ENCODE measurements at regions not wholly inside any gene's neighbourhood (a gene's known extent, or its start where the extent isn't known, plus 50 kb on each side); places are given as distances from the start of the nearest gene placed in this dataset.

- TF ChIP-seq ZNF274 (IDR thresholded peaks at IDR 0.05; ENCODE audit: low read depth, low read length) = no peak
- no peak overlapping the region for H3K4me3 ChIP-seq (ENCODE audit: low read length)
These were observed 290.3 kb upstream of the ID2 start for GRCh38 chr2:8391584-8391983.

GRCh38 chr2:8392098-8392866, 289.6 kb upstream of the ID2 start:
- H3K4me3 ChIP-seq (ENCODE audit: low read length) = no peak overlapping the region
- no peak for TF ChIP-seq ZNF274 (IDR thresholded peaks at IDR 0.05; ENCODE audit: low read depth, low read length)

GRCh38 chr2:8393506-8393905, 288.4 kb upstream of the ID2 start:
- no peak overlapping the region for H3K4me3 ChIP-seq (ENCODE audit: low read length)
- TF ChIP-seq ZNF274 (IDR thresholded peaks at IDR 0.05; ENCODE audit: low read depth, low read length) = no peak

GRCh38 chr2:8394131-8394530, 287.7 kb upstream of the ID2 start:
- TF ChIP-seq ZNF274 (IDR thresholded peaks at IDR 0.05; ENCODE audit: low read depth, low read length) = no peak
- no peak overlapping the region for H3K4me3 ChIP-seq (ENCODE audit: low read length)

GRCh38 chr2:8394569-8395359, 287.1 kb upstream of the ID2 start:
- no peak overlapping the region for H3K4me3 ChIP-seq (ENCODE audit: low read length)
- no peak for TF ChIP-seq ZNF274 (IDR thresholded peaks at IDR 0.05; ENCODE audit: low read depth, low read length)

- TF ChIP-seq ZNF274 (IDR thresholded peaks at IDR 0.05; ENCODE audit: low read depth, low read length) = no peak
- H3K4me3 ChIP-seq (ENCODE audit: low read length) = no peak overlapping the region
These were observed 286.1 kb upstream of the ID2 start for GRCh38 chr2:8395718-8396117.

GRCh38 chr2:8398040-8398668, 283.7 kb upstream of the ID2 start:
- no peak for TF ChIP-seq ZNF274 (IDR thresholded peaks at IDR 0.05; ENCODE audit: low read depth, low read length)
- H3K4me3 ChIP-seq (ENCODE audit: low read length) = no peak overlapping the region

GRCh38 chr2:8399731-8400130, 282.1 kb upstream of the ID2 start:
- no peak overlapping the region for H3K4me3 ChIP-seq (ENCODE audit: low read length)
- TF ChIP-seq ZNF274 (IDR thresholded peaks at IDR 0.05; ENCODE audit: low read depth, low read length) = no peak

- TF ChIP-seq ZNF274 (IDR thresholded peaks at IDR 0.05; ENCODE audit: low read depth, low read length) = no peak
- H3K4me3 ChIP-seq (ENCODE audit: low read length) = no peak overlapping the region
These were observed 281.7 kb upstream of the ID2 start for GRCh38 chr2:8400196-8400595.

- no peak for TF ChIP-seq ZNF274 (IDR thresholded peaks at IDR 0.05; ENCODE audit: low read depth, low read length)
- no peak overlapping the region for H3K4me3 ChIP-seq (ENCODE audit: low read length)
These were observed 279.6 kb upstream of the ID2 start for GRCh38 chr2:8402222-8402621.

GRCh38 chr2:8403876-8404275, 278.0 kb upstream of the ID2 start:
- H3K4me3 ChIP-seq (ENCODE audit: low read length) = no peak overlapping the region
- no peak for TF ChIP-seq ZNF274 (IDR thresholded peaks at IDR 0.05; ENCODE audit: low read depth, low read length)

GRCh38 chr2:8405334-8405733, 276.5 kb upstream of the ID2 start:
- no peak for TF ChIP-seq ZNF274 (IDR thresholded peaks at IDR 0.05; ENCODE audit: low read depth, low read length)
- no peak overlapping the region for H3K4me3 ChIP-seq (ENCODE audit: low read length)

- H3K4me3 ChIP-seq (ENCODE audit: low read length) = no peak overlapping the region
- no peak for TF ChIP-seq ZNF274 (IDR thresholded peaks at IDR 0.05; ENCODE audit: low read depth, low read length)
These were observed 275.6 kb upstream of the ID2 start for GRCh38 chr2:8406271-8406670.

- no peak for TF ChIP-seq ZNF274 (IDR thresholded peaks at IDR 0.05; ENCODE audit: low read depth, low read length)
- H3K4me3 ChIP-seq (ENCODE audit: low read length) = no peak overlapping the region
These were observed 274.5 kb upstream of the ID2 start for GRCh38 chr2:8407332-8407731.
